ENCODE measurements at regions not wholly inside any gene's neighbourhood (a gene's known extent, or its start where the extent isn't known, plus 50 kb on each side); places are given as distances from the start of the nearest gene placed in this dataset.

DNA sequence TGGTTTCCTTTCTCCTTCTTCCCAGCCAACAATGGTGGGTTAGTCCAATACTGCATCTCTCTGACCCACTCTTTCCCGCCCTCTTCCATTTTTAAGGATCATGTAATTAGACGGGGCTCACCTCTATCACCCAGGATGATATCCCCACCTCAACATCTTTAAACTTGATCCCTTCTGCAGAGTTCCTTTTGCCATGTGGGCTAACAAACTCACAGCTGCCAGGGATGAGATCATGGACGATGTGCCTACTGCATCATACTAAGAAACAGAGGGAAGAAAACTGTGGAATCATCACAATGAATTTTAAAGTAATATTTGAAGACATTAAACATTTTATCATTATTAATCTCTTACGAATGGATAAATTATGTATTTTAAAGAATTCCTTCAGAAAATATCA is 183.5 kb downstream of the RDH14 start:
- TF ChIP-seq, protein P1, sequence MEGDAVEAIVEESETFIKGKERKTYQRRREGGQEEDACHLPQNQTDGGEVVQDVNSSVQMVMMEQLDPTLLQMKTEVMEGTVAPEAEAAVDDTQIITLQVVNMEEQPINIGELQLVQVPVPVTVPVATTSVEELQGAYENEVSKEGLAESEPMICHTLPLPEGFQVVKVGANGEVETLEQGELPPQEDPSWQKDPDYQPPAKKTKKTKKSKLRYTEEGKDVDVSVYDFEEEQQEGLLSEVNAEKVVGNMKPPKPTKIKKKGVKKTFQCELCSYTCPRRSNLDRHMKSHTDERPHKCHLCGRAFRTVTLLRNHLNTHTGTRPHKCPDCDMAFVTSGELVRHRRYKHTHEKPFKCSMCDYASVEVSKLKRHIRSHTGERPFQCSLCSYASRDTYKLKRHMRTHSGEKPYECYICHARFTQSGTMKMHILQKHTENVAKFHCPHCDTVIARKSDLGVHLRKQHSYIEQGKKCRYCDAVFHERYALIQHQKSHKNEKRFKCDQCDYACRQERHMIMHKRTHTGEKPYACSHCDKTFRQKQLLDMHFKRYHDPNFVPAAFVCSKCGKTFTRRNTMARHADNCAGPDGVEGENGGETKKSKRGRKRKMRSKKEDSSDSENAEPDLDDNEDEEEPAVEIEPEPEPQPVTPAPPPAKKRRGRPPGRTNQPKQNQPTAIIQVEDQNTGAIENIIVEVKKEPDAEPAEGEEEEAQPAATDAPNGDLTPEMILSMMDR (IDR thresholded peaks at IDR 0.05): no peak
- TF ChIP-seq POLR2A (IDR thresholded peaks at IDR 0.05): no peak

All from esophagus squamous epithelium (tissue), 4 donors.